Gastrocnemius medialis (tissue), 4 donors: ENCODE measurements at regions not wholly inside any gene's neighbourhood (a gene's known extent, or its start where the extent isn't known, plus 50 kb on each side); places are given as distances from the start of the nearest gene placed in this dataset.

Experiments
- POLR2A ChIP-seq, 2 donors: fragments of 450-650 bp; IDR thresholded peaks; one replicate each; pipeline ENCODE4 v1.6.1; 2017; ENCODE audit warnings: antibody characterized with exemption in 2 of 2, mild to moderate bottlenecking in 2 of 2, moderate library complexity in 2 of 2
- TF ChIP-seq, protein P1 (sequence below), 5 experiments: fragments of 450-650 bp in 3 of 5; fragments of 200-600 bp in 2 of 5; sonication (generic) in 2 of 5; IDR thresholded peaks in 4 of 5; conservative IDR thresholded peaks in 1 of 5; 1 replicate in 4 of 5; 2 replicates in 1 of 5; pipeline ENCODE4 v1.5.1; 2016 to 2019; ENCODE audit warnings: antibody characterized with exemption in 5 of 5, mild to moderate bottlenecking in 3 of 5, moderate library complexity in 3 of 5

DNA sequence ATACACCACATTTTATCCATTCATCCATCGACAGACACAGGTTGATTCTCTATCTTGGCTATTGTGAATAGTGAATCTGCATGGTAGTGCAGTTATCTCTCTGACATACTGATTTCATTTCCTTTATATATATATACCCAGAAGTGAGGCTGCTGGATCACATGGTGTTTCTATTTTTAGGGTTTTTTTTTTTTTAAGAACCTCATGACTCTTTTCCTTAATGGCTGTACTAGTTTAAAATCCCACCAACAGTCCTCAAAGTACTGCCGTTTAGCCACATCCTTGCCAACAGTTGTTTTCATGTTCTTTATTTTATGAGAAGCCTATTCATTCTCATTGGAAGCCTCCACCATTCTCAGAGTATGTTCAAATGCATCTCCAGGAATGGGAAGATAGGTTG, 258.7 kb upstream of the SNX7 start:
- TF ChIP-seq, protein P1, sequence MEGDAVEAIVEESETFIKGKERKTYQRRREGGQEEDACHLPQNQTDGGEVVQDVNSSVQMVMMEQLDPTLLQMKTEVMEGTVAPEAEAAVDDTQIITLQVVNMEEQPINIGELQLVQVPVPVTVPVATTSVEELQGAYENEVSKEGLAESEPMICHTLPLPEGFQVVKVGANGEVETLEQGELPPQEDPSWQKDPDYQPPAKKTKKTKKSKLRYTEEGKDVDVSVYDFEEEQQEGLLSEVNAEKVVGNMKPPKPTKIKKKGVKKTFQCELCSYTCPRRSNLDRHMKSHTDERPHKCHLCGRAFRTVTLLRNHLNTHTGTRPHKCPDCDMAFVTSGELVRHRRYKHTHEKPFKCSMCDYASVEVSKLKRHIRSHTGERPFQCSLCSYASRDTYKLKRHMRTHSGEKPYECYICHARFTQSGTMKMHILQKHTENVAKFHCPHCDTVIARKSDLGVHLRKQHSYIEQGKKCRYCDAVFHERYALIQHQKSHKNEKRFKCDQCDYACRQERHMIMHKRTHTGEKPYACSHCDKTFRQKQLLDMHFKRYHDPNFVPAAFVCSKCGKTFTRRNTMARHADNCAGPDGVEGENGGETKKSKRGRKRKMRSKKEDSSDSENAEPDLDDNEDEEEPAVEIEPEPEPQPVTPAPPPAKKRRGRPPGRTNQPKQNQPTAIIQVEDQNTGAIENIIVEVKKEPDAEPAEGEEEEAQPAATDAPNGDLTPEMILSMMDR (IDR thresholded peaks at IDR 0.05 in 4 of 5, conservative IDR thresholded peaks at IDR 0.05 in 1 of 5), result no peak
- no peak for TF ChIP-seq POLR2A (IDR thresholded peaks at IDR 0.05)
